ENCODE measurements at regions not wholly inside any gene's neighbourhood (a gene's known extent, or its start where the extent isn't known, plus 50 kb on each side); places are given as distances from the start of the nearest gene placed in this dataset.

GRCh38 chr15:97691799-97692198 is 268.7 kb upstream of the ARRDC4 start:
- TF ChIP-seq MAX (IDR thresholded peaks at IDR 0.05), result no peak
- TF ChIP-seq NFIC (IDR thresholded peaks at IDR 0.05), result no peak
- no peak for TF ChIP-seq RAD21 (IDR thresholded peaks at IDR 0.05; ENCODE audit: low read depth)
- no peak for TF ChIP-seq TEAD4 (IDR thresholded peaks at IDR 0.05)
- no peak for TF ChIP-seq FOXM1 (IDR thresholded peaks at IDR 0.05; ENCODE audit: borderline replicate concordance, low read depth)
- no peak for TF ChIP-seq TCF12 (IDR thresholded peaks at IDR 0.05; ENCODE audit: low read depth)
- no peak for TF ChIP-seq ZBTB7A (IDR thresholded peaks at IDR 0.05; ENCODE audit: low read depth)
- no peak for TF ChIP-seq EGR1 (IDR thresholded peaks at IDR 0.05)
- no peak for TF ChIP-seq REST (IDR thresholded peaks at IDR 0.05; ENCODE audit: low read depth)
- no peak for TF ChIP-seq USF1 (IDR thresholded peaks at IDR 0.05)
- no peak for TF ChIP-seq EP300 (IDR thresholded peaks at IDR 0.05; ENCODE audit: borderline replicate concordance)
- no peak for TF ChIP-seq CREB1 (IDR thresholded peaks at IDR 0.05; ENCODE audit: low read depth)
- no peak for TF ChIP-seq TAF1 (IDR thresholded peaks at IDR 0.05; ENCODE audit: low read depth)
- no peak for TF ChIP-seq CEBPB (IDR thresholded peaks at IDR 0.05)
- TF ChIP-seq YY1 (IDR thresholded peaks at IDR 0.05; ENCODE audit: low read depth), result no peak

GRCh38 chr15:97692301-97693015 is 268.0 kb upstream of the ARRDC4 start:
- TF ChIP-seq EP300 (IDR thresholded peaks at IDR 0.05; ENCODE audit: borderline replicate concordance), result no peak

- TF ChIP-seq TAF1 (IDR thresholded peaks at IDR 0.05; ENCODE audit: low read depth) (no peak), EP300 (IDR thresholded peaks at IDR 0.05; ENCODE audit: borderline replicate concordance) (no peak), CREB1 (IDR thresholded peaks at IDR 0.05; ENCODE audit: low read depth) (no peak), TCF12 (IDR thresholded peaks at IDR 0.05; ENCODE audit: low read depth) (no peak), MAX (IDR thresholded peaks at IDR 0.05) (no peak), NFIC (IDR thresholded peaks at IDR 0.05) (no peak), TEAD4 (IDR thresholded peaks at IDR 0.05) (no peak), YY1 (IDR thresholded peaks at IDR 0.05; ENCODE audit: low read depth) (no peak), ZBTB7A (IDR thresholded peaks at IDR 0.05; ENCODE audit: low read depth) (no peak), REST (IDR thresholded peaks at IDR 0.05; ENCODE audit: low read depth) (no peak), FOXM1 (IDR thresholded peaks at IDR 0.05; ENCODE audit: borderline replicate concordance, low read depth) (no peak), EGR1 (IDR thresholded peaks at IDR 0.05) (no peak), CEBPB (IDR thresholded peaks at IDR 0.05) (no peak), USF1 (IDR thresholded peaks at IDR 0.05) (no peak), RAD21 (IDR thresholded peaks at IDR 0.05; ENCODE audit: low read depth) (no peak)
These were observed 266.0 kb upstream of the ARRDC4 start for GRCh38 chr15:97694456-97694855.

- TF ChIP-seq TCF12 (IDR thresholded peaks at IDR 0.05; ENCODE audit: low read depth), result no peak
- no peak for TF ChIP-seq MAX (IDR thresholded peaks at IDR 0.05)
- no peak for TF ChIP-seq TEAD4 (IDR thresholded peaks at IDR 0.05)
- no peak for TF ChIP-seq EP300 (IDR thresholded peaks at IDR 0.05; ENCODE audit: borderline replicate concordance)
- no peak for TF ChIP-seq CEBPB (IDR thresholded peaks at IDR 0.05)
- no peak for TF ChIP-seq FOXM1 (IDR thresholded peaks at IDR 0.05; ENCODE audit: borderline replicate concordance, low read depth)
- TF ChIP-seq NFIC (IDR thresholded peaks at IDR 0.05), result no peak
- no peak for TF ChIP-seq USF1 (IDR thresholded peaks at IDR 0.05)
- no peak for TF ChIP-seq RAD21 (IDR thresholded peaks at IDR 0.05; ENCODE audit: low read depth)
- TF ChIP-seq CREB1 (IDR thresholded peaks at IDR 0.05; ENCODE audit: low read depth), result no peak
- no peak for TF ChIP-seq REST (IDR thresholded peaks at IDR 0.05; ENCODE audit: low read depth)
- TF ChIP-seq EGR1 (IDR thresholded peaks at IDR 0.05), result no peak
These were observed 257.1 kb upstream of the ARRDC4 start for GRCh38 chr15:97703400-97703799.
